ENCODE measurements at regions not wholly inside any gene's neighbourhood (a gene's known extent, or its start where the extent isn't known, plus 50 kb on each side); places are given as distances from the start of the nearest gene placed in this dataset.
"Not testable (repeated sequence)": the region's sequence is repeated elsewhere in the genome, so short reads cannot be mapped to it uniquely, and the experiment has no call there.

- H3K27me3 ChIP-seq, result no peaks in the 10 kb centered on the region
- no peak overlapping the region for H3K27ac ChIP-seq
- TF ChIP-seq CTCF (IDR thresholded peaks at IDR 0.05), result no peak
- no peak for TF ChIP-seq EP300 (IDR thresholded peaks at IDR 0.05)
- no peak for TF ChIP-seq POLR2A (IDR thresholded peaks at IDR 0.05)
- intact Hi-C loops (cut with DNase I), result no loop called here
- DNase-seq, result no peak
- WGBS, 3 donors, result 80 to 90% (median 84%) methylated on average over 1 of the region's 1 CpG
- no peaks in the 10 kb centered on the region for H3K4me1 ChIP-seq (ENCODE audit: insufficient read depth)
- no peaks in the 10 kb centered on the region for H3K9me3 ChIP-seq
- no peaks in the 10 kb centered on the region for H3K36me3 ChIP-seq
- H3K4me3 ChIP-seq, result no peak overlapping the region
Measured at GRCh38 chr5:91929522-91929817, 546.4 kb upstream of the ARRDC3 start.

GRCh38 chr5:91928754-91929521 is 545.8 kb upstream of the ARRDC3 start:
- 41 to 49% (median 43%) methylated on average over 1 of the region's 1 CpG for WGBS, 3 donors
- H3K27me3 ChIP-seq, result no peaks in the 10 kb centered on the region

GRCh38 chr5:91927439-91927838 is 544.3 kb upstream of the ARRDC3 start:
- no peak for DNase-seq
- 86 to 93% (median 87%) methylated on average over 2 of the region's 2 CpGs for WGBS, 3 donors
- no peaks in the 10 kb centered on the region for H3K4me1 ChIP-seq (ENCODE audit: insufficient read depth)
- no peaks in the 10 kb centered on the region for H3K36me3 ChIP-seq
- no peaks in the 10 kb centered on the region for H3K9me3 ChIP-seq
- no peaks in the 10 kb centered on the region for H3K27me3 ChIP-seq
- no peak overlapping the region for H3K27ac ChIP-seq
- intact Hi-C loops (cut with DNase I), result no loop called here
- no peak for TF ChIP-seq EP300 (IDR thresholded peaks at IDR 0.05)
- TF ChIP-seq CTCF (IDR thresholded peaks at IDR 0.05), result no peak
- no peak for TF ChIP-seq POLR2A (IDR thresholded peaks at IDR 0.05)
- no peak overlapping the region for H3K4me3 ChIP-seq

More at GRCh38 chr5:91928754-91929521, 545.8 kb upstream of the ARRDC3 start:
- Histone ChIP-seq H3K9me3 (no peaks in the 10 kb centered on the region), H3K27ac (no peak overlapping the region), H3K36me3 (no peaks in the 10 kb centered on the region), H3K4me3 (no peak overlapping the region), H3K4me1 (ENCODE audit: insufficient read depth) (no peaks in the 10 kb centered on the region)
- no peak for DNase-seq
- intact Hi-C loops (cut with DNase I), result no loop called here
- TF ChIP-seq CTCF (IDR thresholded peaks at IDR 0.05), result no peak
- no peak for TF ChIP-seq EP300 (IDR thresholded peaks at IDR 0.05)
- no peak for TF ChIP-seq POLR2A (IDR thresholded peaks at IDR 0.05)

GRCh38 chr5:91925249-91925648 is 542.1 kb upstream of the ARRDC3 start:
- Histone ChIP-seq H3K4me1 (ENCODE audit: insufficient read depth) (no peaks in the 10 kb centered on the region), H3K27ac (no peak overlapping the region), H3K4me3 (no peak overlapping the region), H3K9me3 (no peaks in the 10 kb centered on the region), H3K27me3 (no peaks in the 10 kb centered on the region), H3K36me3 (no peaks in the 10 kb centered on the region)
- DNase-seq, result no peak
- 64 to 78% (median 74%) methylated on average over 1 of the region's 1 CpG for WGBS, 3 donors
- intact Hi-C loops (cut with DNase I), result no loop called here
- no peak for TF ChIP-seq EP300 (IDR thresholded peaks at IDR 0.05)
- TF ChIP-seq CTCF (IDR thresholded peaks at IDR 0.05), result no peak
- TF ChIP-seq POLR2A (IDR thresholded peaks at IDR 0.05), result no peak

- H3K27ac ChIP-seq; intact Hi-C loops (cut with DNase I); H3K36me3 ChIP-seq; DNase-seq; H3K27me3 ChIP-seq; H3K4me3 ChIP-seq; H3K9me3 ChIP-seq; H3K4me1 ChIP-seq (ENCODE audit: insufficient read depth): not testable (repeated sequence)
- WGBS, 3 donors, result 92 to 97% (median 93%) methylated on average over 47 to 51 of the region's 51 CpGs
Measured at GRCh38 chr5:91917037-91917814, 534.1 kb upstream of the ARRDC3 start.
